Brain pericyte (primary cell): ENCODE measurements at regions not wholly inside any gene's neighbourhood (a gene's known extent, or its start where the extent isn't known, plus 50 kb on each side); places are given as distances from the start of the nearest gene placed in this dataset.

ENCODE experiments used
- DNase-seq: peaks from one replicate; pipeline ENCODE4 v3.0.0-alpha.2; 2012; ENCODE audit warnings: low read depth, low spot score

DNA sequence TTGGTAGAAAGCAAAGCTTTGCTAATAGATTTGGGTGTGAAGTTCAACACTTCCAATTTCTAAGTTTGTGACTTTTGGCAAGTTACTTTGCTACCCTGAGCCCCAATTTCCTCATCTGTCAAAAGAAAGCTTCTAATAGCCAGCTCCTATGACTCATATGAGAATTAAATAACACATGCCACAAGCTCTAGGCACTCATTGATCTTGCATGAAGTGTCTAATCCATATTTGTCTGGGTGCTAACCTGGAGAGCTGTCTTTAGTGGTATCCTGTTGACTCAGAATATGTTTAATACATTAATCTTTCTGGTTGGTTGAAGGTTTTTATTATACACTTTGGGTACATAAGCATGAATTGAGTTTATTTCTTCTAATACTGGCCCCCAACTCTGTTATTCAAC is 188.8 kb downstream of the POSTN start:
- DNase-seq = no peak

DNA sequence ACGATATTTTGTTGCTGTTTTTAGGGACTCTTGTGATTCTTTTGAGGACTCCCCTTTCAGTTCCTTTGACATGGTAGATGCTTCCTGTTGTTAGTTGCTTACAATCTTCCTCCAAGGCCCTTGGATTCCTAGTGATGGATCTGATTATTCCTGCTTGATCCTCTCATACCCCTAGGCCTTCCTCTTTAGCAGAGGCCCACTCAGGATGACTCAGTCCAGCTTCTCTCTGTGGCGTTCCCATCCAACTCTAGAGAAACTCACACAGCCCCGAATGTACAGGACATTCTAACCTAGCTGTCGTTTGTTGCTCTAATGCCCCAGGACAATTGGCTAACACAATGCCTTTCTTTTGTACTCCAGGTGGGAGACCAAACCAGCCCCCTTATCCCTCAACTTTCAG is 191.4 kb downstream of the POSTN start:
- no peak for DNase-seq

DNA sequence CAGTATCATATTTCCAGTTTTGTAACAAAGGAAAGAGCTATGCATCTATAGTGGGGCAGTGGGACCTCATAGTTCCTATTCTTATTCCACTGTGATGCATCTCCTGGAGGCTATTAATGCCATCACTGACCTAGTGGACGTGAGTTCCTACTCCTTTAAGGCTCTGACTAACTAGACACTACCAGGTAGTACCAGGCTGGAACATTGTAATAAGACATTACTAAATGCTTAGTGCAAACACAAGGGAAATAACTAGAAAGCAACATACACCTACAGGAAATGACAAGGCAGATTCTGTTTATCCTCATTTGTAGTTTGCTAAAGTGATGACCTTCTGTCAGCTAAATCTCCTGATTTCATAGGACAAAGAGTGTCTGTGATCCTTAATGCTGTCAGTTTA is 192.5 kb downstream of the POSTN start:
- DNase-seq = no peak

DNA sequence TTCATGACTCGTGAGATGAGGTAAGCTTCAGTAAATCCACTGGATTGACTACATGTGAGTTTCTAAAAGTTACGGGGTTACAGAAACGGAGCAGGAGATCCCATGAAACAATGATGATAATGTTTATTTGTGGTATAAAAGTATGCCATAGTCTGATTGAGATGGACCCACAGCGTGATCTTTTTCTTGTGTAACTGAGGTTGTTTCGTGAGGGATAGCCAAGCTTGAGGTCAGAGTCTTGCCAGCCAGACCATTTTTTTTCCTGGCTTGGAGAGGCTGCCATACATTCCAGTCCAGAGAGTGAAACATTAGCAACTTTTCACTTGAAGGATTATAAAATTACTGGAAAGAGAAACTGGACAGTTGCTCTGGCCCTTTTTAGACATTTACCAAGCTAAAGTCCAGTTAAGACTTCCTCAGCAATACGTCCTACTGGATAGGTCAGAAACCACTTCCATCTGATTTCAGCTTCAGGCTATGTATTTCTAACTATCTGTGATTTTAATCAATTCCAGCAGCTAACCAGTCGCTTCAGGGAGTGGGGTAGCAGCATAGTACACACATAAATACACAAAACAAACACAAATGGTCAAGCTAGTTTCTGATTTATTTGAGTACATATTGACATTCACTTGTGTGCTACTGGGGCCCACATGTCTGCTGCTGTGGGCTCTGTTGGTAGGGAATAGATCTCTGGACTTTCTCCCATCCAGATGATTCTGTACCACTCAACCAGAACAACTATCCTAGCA is 194.6 kb downstream of the POSTN start:
- DNase-seq = peak; percentile 34

DNA sequence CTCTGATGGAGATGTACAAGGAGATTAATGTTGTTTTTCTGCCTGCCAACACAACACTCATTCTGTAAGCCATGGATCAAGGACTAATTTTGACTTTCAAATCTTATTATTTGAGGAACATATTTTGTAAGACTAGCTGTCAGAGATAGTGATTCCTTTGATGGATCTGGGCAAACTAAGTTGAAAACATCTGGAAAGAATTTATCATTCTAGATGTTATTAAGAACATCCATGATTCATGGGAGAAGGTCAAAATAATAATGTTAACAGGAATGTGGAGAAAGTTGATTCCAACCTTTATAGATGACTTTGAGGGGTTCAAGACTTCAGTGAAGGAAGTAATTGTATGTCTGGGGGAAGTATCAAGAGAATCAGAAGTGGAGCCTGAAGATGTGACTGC is 196.8 kb downstream of the POSTN start:
- no peak for DNase-seq

DNA sequence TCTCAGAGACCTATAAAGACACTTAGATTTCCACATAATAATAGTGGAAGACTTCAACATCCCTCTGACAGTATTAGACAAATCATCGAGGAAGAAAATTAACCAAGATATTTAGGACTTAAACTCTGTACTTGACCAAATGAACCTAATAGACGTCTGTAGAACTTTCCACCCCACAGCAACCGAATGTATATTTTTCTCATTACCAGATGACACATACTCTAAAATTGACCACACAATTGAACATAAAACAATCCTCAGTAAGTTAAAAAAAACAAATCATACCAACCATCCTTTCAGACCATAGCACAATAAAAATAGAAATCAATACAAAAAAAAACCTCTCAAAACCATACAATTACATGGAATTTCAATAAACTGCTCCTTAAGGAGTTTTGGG is 201.0 kb downstream of the POSTN start:
- no peak for DNase-seq

DNA sequence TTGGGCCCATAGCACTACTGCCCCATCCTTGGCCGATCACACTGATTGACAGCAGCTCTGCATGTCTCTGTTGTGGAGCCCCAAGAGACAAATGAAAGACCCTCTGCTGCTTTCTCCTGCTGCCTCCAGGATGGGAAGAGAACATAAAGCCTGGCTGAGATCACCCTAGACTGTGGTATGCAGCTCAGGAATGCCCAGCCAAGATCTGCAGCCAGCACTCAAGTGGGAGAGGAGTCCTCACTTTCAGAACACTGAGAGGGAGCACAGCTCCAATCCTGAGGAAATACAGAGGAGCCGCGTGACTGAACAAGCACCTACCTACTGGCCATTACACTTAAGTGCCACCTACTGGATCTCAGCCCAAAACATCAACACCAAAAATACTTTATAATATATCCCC is 203.0 kb downstream of the POSTN start:
- DNase-seq = no peak

DNA sequence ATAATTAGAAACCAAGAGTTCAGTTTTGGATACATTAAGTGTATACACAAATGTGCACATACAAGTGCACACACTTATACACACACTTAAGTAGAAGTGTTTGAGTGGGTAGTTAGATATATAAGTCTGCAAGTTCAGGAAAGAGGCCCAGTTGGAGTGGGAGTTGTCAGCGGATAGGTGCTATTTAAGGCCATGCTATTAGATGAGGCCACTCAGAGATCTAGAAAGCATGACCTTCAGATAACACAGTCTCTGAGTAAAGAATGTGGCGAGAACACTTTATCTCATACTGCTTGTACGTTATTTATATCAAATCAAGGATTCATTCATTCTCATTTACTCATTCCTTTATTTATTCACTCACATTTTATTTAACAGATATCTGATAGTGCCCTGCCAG is 206.2 kb downstream of the POSTN start:
- DNase-seq = no peak

DNA sequence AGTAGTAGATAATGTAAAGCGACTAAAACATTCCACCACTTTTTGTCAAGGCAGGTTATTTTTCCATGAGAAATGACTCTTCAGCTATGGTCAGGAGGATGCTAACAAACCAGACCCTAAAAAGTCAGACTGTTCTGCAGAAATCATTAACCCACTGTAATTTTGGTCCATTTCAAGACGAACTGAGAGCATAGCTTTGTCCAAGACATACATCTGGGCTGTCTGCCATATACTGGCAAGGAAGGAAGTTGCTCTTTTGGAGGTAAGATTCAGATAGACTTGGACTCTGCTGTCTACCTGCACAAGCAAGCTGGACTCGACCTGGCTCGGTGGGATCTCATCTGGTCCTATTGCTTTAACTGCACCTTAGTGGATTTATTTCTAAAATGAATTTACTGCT is 207.8 kb downstream of the POSTN start:
- no peak for DNase-seq

DNA sequence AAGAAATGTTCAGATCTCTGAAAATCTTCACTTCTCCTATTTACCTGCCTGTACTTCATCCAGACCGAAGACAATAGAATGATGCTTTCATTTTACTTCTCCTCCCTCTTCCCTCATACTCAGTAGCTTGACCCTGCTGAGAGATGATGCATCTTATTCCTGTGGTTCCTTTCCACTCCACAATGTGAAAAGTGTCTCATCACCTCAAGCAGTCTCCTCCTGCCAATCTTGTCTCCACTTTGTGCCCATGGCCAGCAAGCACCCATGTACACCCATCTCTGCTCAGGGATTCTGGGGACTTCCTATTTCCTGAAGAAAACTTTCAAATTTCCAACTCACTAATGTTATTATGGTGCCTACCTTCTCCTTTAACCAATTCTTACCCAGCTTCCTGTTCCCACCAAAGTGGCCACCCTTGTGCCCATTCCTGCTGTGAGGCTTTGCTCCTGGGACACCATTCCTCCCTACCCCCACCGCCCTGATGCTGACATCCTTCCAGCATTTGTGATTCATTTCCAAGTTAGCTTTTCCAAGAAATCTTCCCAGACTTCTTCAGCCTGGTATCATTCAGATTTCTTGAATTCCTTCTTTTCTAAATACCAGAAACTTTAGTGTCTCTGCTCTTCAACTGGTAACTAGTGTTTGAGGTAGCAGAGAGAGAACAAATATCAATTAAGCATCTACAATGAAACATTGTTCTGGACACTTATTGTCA is 212.5 kb downstream of the POSTN start:
- no peak for DNase-seq

DNA sequence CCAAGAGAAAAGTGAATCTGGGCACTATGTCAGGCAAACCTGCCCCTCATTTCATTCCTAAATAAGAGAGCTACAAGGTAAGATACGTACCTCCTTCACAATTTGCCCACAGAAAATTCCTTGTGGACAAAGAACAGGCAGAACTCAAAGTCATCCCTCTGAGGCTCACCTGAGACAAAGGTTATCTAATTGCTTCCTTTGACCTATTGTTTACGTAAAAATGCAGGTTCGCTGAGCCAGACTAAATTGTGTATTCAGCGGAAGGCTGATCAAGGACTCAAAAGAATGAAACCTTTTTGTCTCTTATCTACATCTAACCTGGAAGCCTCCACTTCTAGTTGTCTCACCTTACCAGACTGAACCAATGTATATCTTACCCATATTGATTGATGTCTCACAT is 213.3 kb downstream of the POSTN start:
- DNase-seq = no peak

DNA sequence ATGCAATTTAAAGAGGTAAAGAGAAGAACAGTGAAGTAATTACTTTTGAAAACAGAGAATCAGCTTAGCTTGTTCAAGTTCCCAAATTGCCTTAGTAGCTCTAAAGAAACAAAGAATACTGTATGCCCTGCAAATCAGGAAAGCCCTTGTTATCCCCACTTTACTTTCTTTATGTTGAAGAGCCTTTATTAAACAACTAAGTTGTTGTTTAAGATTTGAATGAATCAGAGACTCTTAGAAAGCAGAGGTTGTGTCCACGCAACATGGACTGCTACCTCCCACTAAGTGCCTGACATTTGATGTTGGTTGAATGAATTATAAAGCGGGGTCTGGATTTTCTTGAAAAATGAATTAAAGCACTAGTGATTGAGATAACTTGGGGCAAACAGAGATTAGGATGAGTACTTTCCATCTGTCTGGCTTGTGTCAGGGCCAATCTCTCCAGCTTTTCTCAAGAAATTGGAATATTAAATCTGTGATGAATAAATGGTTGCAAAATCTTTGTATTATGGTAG is 214.7 kb downstream of the POSTN start:
- DNase-seq = no peak

DNA sequence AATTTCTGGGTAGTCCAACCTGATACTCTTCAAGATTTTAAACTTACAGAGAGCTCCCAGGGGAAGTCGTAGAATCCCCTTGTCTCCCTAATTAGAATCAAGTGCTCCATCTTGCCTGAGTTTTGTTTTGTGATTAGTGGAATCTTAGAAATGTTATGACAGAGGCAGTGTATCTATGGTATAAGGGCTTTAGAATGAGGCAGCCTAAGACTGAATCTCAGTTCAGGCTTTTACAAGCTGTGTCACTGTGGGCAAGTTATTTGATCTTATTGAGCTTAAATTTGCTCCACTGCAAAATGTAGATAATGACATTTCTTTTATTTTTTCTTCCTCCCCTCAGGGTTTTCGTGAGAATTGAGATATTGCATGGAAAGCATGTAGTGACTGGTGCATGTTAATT is 215.5 kb downstream of the POSTN start:
- DNase-seq = no peak

DNA sequence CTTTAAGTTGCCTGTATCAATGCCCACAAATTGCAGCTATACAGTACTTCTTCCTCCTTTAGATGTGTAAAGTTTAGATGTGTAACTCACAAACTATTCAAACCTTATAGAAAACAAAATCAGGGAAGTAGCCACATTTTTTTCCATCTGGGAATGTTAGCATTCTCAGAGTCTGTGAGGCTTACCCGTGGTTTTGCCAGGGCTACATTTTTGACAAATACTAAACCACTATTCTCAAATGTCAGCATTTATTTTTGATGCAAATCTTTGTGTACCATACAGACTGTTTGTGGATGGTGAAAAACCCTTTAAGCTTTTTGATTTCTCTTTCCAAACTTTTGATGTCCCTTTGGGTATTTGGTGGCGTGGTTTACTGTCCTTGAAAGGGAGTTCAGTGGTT is 216.4 kb downstream of the POSTN start:
- no peak for DNase-seq

DNA sequence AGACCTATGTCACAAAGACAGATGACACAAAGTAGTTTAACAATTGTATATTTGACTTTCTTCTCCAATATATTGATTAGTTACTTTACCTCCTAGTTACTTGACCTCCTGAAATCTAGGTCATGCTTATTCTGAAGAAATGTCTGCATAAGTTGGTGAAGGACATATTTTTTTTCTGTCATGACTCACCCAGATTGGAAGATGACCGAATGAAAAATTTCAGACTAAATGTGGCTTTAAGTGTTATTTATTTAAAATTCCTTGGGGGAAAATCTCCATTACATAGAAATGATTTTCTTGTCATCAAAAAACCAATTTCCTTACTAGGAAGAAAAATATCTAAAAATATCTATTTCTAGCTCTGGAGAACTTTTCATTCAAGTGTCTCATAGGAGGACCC is 217.1 kb downstream of the POSTN start:
- no peak for DNase-seq

DNA sequence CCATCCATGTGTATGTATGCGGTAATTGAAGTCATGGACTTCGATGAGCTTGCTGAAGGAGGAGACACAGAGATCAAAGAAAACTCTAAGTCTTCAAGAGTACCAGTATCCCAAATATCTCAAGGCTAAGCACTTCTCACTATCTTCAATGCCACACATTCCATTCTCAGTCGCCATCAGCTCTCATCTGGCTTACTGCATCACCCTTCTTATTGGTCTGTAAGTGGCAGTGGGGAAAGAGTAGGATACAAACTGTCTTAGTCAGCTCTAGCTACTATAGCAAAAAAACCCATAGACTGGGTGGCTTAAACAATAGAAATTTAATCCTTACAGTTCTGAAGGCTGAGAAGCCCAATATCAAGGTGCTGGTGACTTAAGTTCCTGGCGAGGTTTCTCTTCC is 218.7 kb downstream of the POSTN start:
- no peak for DNase-seq

DNA sequence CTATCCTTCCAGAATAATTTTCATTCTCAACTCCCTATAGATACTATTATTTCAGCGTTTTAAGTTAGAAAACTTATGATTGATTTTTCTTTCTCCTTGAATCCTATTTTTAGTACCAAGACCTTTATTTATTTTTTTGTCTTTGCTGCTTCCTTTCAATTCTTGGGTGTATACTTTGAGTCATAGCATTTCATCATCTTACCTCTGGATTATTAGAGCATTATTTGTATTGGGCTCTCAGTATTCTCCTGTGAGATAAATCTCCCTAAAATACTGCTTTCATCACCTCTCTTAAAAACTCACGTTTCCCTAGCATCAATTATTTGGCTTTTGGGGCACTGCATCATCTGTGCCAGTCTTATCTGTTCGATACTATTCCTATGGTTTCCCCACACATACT is 222.8 kb downstream of the POSTN start:
- DNase-seq = no peak

DNA sequence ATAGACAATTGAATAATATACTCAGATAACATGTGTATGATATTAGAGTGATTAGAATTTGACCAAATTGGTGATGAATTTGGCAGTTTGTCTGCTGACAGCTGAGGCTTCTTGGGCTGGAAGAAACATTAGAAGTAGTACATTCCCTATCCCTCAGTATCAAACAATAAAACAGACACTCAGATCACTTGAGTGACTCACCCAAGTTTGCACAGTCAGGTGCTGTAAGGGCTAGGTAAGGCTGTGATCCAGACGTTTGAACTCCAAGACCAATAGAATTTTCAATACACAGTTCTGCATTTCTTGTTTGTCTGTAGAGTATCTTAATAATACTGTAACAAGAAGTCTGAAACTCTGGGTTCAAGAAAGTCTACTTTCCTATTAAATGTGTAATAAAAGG is 223.5 kb downstream of the POSTN start:
- DNase-seq = no peak

DNA sequence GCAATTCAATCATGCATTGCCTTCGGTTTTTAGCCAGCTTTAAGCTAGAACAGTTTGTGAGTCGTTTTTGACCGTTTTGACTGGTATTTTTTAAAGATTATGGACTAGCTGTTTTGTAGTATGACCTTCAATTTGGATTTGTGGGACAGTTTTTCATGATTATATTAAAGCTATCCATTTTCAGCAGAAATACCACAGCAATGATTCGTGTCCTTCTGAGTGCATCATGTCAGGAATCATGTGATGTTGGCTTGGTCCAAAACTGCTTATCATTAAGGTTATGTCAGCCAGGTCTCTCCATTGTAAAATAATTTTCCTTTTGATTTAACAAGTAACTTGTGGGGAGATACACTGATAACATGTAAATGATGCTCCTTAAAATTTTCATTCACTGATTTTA is 229.0 kb downstream of the POSTN start:
- no peak for DNase-seq

DNA sequence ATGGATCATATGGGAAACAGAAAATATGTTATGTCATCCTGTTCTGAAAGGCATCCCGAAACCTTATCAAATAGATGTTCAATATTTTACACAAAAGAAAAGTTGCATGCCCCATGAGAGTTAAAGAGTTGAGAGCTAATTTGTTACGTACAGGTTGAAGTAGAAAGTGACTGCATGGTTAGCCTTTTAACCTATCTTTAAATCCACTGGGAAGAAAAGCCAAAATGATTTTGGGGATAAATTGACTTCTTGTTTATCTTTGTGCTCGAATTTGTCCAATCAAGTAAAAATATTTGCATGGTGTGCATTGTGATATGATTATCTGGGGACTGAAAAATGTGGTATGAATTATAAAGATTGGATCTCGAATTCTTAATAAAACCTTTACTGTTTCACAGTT is 230.1 kb downstream of the POSTN start:
- no peak for DNase-seq

DNA sequence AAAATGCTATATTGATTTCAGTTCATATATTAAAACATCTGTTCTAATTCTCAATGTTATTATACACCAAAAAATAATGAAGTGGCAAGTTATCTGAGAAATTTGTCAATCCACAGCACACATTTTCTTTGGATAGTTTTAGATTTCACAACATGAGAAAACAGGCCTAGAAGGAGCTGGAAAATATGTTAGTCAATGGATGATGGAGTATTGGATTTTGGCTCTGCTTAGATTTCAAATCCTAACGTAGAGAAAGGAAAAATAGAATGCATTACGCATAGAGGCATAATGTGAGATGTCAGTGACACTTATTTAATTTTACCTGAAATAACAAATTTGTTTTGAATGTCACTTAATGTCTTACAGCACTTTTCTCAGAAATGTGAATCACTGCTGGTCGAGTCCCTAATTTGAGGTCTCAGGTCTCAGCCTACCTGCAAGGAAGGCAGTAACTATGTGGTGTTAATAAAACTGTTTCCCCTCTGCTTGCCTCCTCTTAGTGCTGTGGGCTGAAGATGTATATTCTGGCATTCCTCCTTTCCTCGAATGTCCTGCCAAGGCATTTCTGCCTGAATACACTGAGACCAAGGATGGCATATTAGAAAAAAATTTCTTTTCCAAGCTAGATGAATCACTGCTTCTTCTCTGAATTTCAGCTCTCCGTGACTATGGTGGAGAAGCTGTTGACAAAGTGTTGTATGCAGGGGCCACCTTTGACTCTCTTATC is 232.4 kb downstream of the POSTN start:
- no peak for DNase-seq

DNA sequence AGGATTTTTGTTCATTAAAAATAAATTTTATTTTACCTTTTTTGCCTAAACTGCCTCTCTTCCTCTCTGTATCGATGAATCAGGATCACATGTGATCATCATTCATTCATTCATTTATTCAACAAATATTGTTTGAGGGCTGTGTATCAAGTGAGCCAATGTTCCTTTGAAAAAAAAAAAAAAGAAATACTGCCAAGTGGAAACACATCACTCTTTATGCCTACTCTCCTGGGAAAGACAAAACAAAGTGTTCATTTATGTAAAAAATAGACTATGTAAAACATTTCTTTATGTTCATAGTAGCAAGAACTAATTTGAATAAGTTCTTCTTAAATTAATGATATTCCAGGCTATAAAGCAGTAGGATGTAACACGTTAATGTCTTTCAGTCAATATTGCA is 233.1 kb downstream of the POSTN start:
- DNase-seq = no peak

DNA sequence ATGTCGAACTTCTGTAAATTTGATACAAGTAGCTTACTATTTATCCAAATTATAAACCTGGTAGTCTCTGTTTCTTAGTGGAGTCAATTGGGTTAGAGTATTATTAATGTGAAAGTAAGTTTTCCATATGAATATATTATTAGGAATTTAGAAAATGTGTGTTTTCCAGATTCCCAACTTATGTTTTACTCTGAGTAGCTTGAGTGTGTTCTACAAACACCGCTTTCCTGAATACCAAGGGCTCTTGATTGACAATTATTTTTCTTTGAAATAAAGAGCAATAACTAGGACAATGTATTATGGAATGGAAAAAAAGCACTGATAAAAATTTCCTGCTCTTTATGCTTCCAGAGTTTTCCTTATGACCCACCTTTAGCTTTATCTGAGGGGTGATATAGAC is 233.6 kb downstream of the POSTN start:
- DNase-seq = no peak
